Activated CD4-positive, CD25-positive, alpha-beta regulatory T cell treated with anti-CD3 and anti-CD28 coated beads, Interleukin-2, amount 50 U/mL, for 16 hours (primary cell): ENCODE measurements at regions not wholly inside any gene's neighbourhood (a gene's known extent, or its start where the extent isn't known, plus 50 kb on each side); places are given as distances from the start of the nearest gene placed in this dataset.

Source experiments
- DNase-seq: peaks from one replicate; pipeline ENCODE4 v3.0.0-alpha.2; 2020; ENCODE audit warnings: low read depth, low spot score

DNA sequence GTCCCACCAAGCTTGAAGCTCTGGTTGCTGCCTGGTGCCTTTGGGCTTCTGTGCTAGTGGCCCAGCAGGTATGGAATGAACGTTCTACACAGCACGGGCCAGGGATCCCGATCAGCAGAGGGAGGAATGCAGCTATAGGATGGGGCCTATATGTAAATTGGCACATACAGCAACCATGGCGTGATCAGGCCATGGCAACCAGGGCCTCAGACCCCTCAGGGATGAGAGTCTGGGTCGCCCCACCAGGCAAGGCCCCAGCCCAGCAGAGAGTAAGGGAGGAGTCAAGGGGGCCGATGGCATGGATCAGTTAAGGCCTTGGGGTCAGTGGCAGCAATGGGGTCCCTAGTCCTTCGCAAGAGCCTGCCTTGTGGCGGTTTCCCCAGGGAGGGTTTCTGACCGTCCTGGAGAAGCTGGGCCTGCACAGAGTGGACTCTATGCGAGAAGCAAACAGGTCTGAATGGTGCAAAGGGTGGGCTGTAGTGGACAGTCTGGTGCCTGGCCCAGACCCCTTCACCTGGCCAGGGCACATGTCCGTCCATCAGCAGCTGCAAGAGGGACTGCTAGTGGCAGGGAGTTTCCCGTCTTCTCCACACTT lies 98.2 kb upstream of the SLC22A11 start:
- DNase-seq: no peak

DNA sequence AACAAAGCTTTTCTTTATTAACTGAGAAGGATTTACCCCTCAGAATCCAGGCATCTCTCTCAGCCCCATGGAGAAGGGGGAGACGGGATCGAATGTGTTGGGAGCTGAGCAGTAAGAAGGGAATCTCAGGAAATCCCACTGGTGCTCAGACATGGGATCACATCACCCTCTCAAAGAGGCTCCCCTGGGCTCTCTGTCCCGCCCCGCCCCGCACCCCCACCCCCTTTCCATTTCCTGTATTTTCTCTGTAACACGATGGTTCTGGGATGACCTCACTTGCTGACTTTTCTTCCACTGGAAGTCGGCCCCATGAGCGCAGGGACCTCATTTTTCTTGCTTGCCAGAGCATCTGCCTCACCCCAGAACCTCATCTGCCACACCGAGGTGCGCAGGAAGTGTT lies 96.7 kb upstream of the SLC22A11 start:
- no peak for DNase-seq

DNA sequence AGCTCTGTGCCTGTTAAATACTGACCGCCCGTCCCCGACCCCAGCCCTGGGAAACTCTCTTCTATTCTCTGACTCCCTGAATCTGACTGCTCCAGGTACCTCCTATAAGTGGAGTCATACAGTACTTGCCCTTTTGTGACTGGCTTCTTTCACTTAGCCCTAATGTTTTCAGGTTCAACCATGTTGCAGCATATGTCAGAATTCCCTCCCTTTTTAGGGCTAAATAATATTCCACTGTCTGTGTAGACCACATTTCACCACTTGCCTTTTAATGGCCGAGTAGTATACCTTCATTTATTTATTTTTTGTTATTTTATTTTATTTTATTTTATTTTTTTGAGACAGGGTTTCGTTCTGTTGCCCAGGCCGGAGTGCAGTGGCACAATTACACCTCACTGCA lies 96.1 kb upstream of the SLC22A11 start:
- no peak for DNase-seq

DNA sequence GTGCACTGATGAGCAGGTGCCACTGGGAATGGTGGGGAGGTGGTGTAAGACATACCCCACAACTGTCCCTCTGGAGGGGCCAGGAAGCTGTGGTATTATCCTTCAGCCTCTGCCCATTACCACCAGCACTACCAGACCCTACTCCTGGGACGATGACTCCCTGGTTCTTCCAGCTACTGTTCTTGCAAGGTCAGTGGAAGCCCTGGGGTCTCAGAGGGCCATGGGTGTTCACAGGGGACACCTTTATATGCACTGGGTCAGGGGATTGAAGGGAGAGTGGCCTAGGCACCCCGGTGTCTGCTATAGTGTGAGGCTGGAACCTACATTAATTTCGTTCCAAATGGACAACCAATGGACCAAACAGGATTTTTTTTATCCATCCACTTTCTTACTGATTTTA lies 94.7 kb upstream of the SLC22A11 start:
- no peak for DNase-seq

DNA sequence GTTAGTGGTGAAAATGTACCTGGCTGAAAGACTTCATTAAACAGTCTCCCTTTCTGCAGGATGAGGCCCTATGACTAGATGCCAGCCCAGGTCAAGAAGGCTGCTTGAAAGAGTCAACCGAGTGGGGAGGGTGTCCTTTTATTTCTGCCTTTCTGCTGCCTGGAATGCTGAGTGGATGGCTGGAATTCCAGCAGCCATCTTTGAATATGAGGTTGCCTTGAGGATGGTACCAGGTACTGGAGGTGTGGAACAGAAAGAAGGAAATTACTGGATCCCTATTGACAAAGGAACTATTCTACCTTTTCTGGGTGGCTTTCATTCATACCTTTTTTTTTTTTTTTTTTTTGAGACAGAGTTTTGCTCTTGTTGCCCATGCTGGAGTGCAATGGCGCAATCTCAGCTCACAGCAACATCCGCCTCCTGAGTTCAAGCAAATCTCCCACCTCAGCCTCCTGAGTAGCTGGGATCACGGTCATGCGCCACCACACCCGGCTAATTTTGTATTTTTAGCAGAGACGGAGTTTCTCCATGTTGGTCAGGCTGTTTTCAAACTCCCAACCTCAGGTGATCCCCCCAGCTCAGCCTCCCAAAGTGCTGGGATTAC lies 89.5 kb upstream of the SLC22A11 start:
- no peak for DNase-seq

DNA sequence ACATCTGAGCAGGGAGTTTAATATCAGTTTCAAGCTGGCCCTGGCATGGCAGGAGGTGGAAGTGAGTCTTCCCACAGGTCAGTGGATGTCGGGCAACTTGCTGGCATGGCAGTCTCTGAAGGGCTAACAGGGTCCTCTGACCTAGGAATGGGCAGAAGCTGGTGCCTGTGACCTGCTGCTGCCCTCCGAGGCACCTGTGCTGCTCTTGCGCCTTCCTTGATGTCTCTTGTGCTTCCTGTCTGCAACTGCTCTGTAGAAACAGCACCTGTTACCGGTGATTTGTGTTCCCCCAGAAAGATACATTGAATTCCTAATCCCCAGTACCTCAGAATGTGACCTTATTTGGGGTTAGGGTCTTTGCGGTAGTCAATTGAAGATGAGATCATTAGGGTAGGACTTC lies 86.5 kb upstream of the SLC22A11 start:
- no peak for DNase-seq

DNA sequence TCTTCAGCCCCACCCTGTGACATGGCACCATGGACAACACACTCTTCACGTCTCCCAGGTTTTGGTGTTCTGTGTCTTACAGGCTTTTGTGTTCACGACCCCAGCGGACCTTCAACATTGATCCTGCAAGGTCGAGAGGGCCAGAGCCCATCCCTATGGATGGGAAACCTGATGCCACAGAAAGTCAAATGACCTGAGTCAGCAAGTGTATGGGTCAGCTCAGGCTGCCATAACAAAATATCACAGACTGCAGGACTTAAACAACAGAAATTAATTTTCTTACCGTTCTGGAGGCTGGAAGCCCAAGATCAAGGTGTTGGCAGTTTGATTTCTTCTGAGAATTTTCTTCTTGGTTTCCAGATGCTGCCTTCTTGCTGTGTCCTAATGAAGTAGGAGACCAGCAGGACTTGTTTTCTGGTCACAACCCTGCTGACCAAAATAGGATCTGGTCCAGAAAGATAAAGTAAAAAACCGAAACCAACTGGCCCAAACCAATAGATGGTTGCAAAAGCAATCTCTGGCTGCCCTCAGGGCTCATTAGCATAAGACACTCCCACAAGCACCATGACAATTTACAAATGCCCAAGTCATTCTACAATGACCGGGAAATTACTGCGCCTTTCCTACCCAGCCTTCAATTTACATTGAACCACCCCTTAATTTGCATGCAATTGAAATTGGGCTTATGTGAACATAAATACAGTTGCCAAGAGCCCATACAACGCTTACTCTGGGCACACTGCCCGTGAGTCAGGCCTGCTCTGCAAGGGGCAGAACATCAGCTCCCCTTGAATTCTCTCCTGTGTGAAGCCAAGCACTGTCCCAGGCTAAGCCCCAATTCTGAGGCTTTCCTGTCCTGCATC lies 82.9 kb upstream of the SLC22A11 start:
- no peak for DNase-seq

DNA sequence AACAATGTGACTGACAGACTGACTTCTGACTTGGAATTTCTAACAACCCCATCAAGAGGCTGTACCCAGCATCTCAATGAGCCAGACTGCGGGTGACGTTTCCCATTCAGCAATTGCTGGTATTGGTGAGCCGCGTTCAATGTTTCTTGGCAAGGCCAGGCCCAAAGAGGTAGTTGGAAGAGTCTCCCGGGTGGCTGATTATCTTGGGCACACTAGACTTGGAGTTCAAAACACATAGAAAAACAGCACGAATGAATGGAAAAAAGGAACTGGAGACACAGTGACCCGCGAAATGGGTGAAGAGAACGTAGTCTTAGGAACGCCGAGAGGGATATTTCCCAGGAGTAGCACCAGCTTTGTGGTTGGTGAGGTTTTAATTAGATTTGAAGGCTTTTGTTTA lies 81.1 kb upstream of the SLC22A11 start:
- DNase-seq: no peak

DNA sequence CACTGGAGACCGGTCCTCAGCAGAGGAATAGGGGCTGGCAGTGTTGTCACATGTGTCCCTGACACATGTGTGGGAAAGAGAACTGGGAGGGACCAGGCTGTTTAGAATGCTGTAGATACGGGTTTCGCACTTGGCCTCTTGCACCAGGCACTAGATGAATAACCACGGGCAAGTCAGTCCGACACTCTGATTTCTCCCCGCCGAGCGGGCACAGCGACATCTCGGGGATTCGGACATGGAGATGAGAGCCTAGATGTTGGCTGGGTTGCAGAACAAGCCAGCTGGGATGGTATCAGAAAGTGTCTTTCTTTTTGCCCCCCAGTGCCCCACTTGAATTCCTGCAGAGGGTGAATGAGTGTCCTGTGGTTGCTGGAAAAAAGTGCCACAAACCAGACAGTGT lies 80.6 kb upstream of the SLC22A11 start:
- no peak for DNase-seq

DNA sequence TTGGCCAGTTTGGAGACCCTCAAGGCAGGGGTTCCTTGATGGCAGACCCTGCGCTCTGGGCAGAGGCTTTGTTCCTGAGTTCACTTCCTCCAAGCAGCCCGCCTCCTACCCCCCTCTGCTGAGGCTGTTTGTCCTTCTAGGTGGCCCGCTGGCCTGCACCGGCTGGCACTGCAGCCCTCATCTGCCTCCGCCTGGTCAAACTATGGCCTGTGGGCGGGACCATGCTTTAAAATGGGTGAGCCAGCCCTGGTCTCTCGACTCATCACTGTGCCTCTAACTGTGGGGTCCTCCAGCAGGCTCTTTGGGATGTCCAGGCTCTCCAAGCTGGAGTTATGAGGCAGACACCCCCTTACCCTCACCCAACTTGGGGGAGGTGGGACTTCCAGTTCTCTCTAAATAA lies 78.9 kb upstream of the SLC22A11 start:
- DNase-seq: no peak

DNA sequence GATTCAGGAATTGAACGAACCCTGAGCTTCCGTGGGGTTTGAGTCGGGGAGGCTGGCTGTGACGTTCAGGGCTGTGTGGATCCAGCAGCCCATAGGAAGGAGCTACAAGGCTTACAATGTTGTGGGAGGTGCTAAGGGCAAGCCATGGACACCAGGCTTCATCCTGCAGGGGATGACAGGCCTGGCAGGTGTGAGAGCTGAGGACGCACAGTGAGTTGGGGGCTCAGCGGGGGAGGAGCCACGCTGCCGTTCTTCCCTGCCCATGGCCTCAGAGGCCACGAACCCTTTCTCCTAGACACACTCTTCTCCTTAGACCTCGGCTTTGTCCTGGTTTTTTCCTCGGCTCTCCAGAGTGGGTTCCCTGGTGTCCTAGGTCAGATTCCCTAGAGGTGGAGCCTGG lies 78.1 kb upstream of the SLC22A11 start:
- no peak for DNase-seq

DNA sequence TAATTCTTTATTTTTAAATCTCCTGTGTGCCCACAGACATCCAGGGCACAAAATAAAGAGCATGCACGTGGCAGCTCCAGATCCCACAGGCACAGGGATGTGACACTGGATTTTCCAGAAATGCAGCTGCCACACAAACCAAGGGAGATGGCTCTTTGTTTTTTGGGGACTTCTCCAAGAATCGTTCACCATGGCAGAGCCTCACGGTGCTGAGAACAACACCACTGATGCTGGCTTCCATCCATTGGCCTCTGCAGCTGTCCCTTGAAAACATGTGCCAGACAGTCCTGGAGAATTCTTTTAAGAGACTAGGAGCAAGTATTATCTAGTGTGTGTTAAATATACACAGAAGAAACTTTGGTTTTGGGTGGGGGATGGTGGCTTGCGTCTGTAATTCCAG lies 73.2 kb upstream of the SLC22A11 start:
- DNase-seq: no peak

DNA sequence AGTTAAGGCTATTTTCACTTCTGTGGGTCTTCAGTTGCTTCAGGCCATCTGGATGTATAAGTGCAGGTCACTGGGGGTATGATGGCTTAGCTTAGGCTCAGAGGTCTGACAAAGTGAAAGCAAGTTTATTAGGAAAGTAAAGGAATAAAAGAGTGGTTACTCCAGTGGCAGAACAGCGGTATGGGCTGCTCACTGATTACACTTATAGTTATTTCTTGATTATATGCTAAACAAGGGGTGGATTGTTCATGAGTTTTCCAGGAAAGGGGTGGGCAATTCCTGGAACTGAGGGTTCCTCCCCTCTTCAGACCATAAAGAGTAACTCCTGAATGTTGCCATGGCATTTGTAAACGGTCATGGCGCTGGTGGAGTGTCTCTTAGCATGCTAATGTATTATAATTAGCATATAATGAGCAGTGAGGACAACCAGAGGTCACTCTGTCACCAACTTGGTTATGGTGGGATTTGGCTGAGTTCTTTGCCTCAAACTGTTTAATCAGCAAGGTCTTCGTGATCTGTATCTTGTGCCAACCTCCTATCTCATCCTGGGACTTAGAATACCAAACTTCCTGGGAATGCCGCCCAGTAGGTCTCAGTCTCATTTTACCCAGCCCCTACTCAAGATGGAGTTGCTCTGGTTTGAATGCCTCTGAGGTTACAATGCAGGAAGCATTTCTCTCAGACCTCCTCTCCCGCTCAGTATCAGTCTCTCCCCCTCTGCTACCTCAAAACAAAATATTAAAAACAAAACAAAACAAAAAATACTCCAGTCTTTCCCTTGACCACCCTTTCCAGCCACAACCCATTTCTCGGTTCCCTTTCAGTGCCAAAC lies 71.3 kb upstream of the SLC22A11 start:
- no peak for DNase-seq

DNA sequence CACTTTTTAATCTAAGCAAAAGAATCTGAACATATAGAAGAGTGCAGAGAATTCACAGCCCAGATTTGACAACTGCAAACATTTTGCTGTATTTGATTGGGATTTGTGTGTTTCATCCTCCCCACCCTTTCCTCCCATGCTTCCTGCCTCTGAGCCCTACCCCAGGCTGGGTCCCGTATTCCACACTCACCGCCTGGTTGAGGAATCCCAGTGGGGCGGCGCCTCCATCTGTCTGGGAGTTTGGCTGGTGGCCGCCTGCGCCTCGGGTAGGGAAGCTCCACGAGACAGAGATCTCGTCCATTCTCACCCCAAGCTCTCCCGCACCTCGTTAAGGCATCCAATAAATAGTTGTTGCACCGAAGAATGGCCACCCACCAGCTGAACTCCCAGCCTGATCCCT lies 70.7 kb upstream of the SLC22A11 start:
- no peak for DNase-seq

DNA sequence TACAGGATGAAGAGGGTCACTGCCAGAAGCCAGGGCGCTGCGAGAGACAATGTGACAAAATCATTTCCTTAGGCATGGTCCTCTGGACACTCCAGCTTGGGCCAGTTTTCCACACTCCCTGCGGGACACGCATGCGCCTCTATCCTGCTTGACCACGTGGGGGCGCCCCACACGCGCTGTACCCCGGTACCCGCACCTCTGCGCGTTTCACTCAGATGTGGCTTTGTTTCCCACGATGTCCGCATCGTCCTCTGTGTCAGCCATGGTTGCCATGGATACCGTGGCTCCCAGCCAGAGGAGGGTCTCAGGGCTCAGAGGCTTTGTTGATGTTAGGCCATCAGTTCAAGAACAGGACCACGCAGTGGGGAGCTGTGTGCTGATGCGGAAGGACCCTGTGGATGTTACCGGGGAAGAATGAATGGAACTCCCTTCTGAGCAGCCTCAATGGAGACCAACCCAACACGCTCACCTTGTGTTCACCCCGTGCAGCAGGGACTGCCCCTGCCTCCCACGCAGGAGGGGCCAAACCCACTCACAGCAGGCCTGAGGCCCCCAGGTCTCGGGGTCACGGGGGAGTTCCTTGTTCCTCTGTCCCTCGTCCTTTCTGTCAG lies 65.8 kb upstream of the SLC22A11 start:
- no peak for DNase-seq

DNA sequence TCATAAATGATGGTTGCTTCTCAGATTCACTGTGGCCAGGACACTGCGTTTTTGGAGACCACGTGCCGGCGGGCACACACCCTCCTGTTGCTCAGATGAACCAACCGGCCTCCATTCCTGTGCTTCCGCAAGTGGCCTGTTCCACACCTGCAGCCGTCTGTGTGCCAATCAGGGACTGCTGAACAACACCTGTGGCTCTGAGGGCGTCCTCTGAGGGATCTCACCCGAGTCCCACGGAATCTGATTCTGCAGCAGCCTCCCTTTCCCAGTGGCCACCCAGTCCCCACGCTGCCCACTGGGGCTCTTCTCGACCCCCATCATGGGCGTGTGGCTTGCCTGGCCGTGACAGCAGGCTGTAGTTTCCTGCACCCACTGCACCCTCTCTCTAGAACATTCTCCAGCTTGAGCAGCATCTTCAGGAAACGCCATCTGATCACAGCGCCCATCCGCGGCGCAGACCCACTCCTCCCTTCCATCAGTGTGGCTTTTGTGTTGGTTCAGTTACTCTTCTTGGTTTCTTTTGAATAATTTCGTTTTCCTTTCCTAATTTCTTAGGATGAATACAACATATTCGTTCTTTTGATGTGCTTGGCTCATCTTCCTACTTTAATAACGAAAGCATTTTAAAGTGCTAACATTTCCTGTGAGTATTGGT lies 65.1 kb upstream of the SLC22A11 start:
- DNase-seq: no peak

DNA sequence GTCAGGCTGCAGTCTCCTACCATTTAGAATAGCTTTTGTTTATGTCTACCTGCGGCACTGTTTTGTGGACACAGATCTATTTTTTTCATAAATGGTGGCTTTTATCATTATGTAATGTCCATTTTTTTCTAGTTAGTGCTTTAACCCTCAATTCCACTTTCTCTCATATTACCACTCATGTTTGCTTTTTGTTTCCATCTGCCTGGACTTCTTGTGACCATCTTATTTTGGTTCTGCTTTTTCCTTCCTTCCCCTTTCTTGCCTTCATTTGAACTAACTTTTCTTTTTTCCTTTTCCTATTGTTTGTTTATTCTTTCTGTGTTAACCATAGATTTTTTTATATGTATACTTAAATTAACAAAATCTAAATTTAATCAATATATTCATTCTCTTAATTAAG lies 63.2 kb upstream of the SLC22A11 start:
- DNase-seq: no peak

DNA sequence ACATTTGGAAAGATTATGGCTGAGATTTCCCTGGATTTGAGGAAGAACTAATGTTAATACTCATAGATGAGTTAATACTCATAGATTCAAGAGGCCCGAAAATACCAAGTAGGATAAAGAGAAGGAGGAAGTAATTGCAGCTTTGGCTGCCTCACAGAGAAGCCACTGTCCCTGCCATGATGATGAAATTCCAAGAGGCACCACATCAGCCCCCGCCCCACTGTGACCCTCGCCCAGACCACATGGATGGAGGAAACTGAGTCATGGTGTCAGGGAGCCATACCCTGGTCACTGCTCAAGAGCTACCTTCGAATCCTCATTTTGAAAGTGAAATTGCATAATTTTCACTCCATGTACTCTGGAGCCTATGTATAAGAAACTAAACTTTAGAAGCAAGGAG lies 57.6 kb upstream of the SLC22A11 start:
- DNase-seq: no peak

DNA sequence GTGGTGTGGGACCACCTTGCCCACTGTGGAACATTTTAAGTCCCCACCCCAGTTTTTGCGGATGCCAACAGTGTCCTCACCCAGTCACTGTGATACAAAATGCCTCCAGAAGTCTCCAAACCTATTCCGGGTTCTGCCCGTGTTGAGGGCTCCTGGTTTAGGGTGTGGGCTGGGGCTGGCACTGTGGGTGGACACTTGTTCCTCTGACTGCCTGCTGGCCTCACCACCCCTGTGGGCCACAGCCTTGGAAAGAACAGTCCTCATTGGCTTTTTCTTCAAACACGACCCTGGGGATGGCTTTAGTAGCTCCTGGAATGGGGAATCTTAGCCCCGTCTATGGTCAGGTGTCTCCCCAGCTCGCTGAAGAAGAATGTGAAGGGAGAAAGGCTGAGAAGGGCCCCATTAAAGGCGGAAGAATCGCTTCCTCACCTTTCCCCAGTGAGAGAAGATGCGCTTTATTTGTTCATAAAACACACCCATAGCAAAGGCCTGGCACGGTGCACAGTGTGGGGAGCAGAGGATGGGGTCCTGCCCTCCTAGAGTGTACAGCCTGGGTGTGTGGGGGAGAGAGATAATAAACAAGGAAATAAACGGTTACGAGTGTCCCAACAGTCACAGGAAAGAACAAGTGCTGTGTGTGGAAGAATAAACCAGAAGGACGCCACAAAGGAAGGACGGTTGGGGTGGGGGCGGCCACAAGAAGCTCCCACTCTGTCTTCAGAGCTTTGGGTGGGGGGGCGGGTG lies 56.3 kb upstream of the SLC22A11 start:
- DNase-seq: no peak

DNA sequence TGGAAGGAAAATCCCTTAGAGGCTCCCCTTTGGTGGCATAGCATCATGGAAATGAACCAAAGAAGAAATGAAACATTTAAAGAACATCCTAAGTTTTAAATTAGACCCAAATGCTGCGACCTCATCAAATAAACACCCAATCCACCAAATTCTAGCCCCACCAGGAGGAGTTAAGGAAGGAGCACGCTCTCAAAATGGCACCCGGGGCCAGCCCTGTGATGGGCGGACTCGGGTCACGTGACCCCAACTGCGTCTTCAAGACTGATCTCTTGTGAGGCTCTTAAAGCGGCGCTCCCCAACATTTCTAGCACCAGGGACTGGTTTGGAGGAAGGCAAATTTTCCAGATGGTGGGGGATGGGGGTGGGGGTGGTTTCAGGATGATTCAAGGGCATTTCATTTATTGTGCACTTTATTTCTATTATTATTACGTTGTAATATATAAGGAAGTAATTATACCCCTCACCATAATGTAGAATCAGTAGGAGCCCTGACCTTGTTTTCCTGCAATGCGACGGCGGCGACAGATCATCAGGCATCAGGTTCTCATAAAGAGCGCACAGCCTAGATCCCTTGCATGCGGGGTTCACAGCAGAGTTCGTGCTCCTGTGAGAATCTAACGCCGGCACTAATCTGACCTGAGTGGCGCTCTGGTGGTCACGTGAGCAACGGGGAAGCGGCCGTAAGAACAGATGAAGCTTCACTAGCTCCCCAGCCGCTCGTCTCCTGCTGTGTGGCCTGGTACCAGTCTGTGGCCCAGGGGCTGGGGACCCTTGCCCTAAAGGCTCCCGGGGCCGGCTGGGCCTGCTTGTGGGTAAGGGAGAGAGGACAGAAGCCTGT lies 55.3 kb upstream of the SLC22A11 start:
- DNase-seq: no peak
